Kidney glomerular epithelial cell (primary cell): ENCODE measurements at regions not wholly inside any gene's neighbourhood (a gene's known extent, or its start where the extent isn't known, plus 50 kb on each side); places are given as distances from the start of the nearest gene placed in this dataset.
"Not testable (repeated sequence)": the region's sequence is repeated elsewhere in the genome, so short reads cannot be mapped to it uniquely, and the experiment has no call there.

Source experiments
- DNase-seq: peaks from one replicate; lab custom pipeline; 2025; lab: John Stamatoyannopoulos, UW

DNA sequence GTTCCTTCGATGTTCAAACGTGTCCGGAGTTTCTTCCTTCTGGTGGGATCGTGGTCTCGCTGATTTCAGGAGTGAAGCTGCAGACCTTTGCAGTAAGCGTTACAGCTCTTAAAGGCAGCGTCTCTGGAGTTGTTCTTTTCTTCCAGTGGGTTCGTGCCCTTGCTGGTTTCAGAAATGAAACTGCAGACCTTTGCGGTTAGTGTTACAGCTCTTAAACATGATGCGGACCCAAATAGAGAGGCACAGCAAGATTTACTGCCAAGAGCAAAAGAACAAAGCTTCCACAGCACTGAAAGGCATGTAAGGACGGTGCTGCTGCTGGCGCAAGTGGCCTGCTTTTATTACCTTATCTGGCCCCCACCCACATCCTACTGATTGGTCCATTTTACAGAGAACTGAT is 931.4 kb downstream of the IPMK start:
- DNase-seq: no peak

- no peak for DNase-seq
Observed at GRCh38 chr10:57334523-57334922, 933.2 kb downstream of the IPMK start.

DNA sequence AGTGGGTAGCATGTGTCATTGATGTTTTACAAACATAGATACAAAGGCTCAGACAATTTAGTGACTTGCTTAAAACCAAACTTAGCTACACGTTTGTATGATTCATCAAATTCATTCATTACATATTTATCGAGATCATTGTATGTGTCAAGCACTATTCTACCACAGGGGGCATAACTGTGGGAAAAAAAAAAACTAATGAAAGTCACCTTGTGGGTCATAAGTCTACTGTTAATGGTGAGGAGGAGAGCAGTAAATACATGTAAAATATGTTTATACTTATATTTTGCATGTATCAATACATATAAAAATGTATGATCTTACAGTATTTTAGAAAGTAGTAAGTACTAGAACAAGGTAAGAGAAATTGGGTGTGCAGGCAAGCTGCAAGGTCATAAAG is 933.8 kb downstream of the IPMK start:
- DNase-seq: no peak

DNA sequence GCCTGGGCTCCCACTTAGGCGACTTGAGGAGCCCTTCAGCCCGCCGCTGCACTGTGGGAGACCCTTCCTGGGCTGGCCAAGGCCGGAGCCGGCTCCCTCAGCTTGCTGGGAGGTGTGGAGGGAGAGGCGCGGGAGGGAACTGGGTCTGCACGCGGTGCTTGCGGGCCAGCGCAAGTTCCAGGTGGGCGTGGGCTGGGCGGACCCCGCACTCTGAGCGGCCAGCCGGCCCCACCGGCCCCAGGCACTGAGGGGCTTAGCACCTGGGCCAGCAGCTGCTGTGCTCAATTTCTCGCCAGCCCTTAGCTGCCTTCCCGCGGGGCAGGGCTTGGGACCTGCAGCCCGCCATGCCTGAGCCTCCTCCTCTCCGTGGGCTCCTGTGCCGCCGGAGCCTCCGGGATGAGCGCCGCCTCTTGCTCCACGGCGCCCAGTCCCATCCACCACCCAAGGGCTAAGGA is 946.3 kb downstream of the IPMK start:
- not testable (repeated sequence) for DNase-seq

GRCh38 chr10:57320416-57320815 is 947.3 kb downstream of the IPMK start:
- DNase-seq: no peak

GRCh38 chr10:57314046-57314445 is 953.0 kb upstream of the ZWINT start:
- DNase-seq: no peak

- DNase-seq: no peak
Observed at GRCh38 chr10:57303566-57303965, 942.5 kb upstream of the ZWINT start.

- no peak for DNase-seq
Observed at GRCh38 chr10:57300718-57301117, 939.7 kb upstream of the ZWINT start.

GRCh38 chr10:57294698-57295097 is 933.6 kb upstream of the ZWINT start:
- DNase-seq: no peak

GRCh38 chr10:57288754-57289153 is 927.7 kb upstream of the ZWINT start:
- DNase-seq: no peak

DNA sequence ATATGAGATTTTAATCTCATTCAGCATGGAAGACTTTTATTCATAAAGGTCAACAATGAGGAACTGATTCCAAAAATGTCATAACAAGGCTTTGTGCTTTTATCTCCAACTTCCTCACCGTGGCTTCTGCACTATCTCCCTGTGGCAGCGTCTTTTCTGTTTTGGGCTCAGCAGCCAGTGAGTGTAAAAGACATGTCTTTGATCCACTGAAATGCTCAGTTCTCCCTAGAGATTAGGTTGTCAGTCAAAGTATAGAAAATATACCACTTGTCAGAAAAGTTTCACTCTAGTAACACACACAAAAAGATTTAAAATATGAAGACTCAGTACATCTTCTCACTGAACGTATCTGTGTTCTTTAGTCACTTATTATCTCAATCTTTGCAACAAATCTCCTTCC is 901.8 kb upstream of the ZWINT start:
- DNase-seq: no peak

DNA sequence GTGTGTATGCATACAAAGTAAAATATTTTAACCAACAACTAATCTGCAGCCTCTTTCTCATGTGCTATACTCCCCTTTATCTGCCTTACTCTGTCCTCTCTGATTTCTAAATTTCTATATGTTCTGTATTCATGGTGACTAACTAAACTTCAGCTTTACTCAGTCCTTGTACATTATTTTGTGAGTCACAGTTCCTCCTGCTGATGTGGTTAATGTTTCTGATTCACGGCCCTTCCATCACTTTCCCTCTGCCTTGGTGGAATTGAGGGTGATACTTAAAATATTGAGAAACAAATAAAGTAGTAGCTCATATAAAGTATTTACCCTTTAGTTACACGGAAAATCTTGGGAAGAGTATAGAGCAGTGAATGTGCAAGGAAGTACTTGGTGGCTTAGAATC is 899.1 kb upstream of the ZWINT start:
- no peak for DNase-seq

DNA sequence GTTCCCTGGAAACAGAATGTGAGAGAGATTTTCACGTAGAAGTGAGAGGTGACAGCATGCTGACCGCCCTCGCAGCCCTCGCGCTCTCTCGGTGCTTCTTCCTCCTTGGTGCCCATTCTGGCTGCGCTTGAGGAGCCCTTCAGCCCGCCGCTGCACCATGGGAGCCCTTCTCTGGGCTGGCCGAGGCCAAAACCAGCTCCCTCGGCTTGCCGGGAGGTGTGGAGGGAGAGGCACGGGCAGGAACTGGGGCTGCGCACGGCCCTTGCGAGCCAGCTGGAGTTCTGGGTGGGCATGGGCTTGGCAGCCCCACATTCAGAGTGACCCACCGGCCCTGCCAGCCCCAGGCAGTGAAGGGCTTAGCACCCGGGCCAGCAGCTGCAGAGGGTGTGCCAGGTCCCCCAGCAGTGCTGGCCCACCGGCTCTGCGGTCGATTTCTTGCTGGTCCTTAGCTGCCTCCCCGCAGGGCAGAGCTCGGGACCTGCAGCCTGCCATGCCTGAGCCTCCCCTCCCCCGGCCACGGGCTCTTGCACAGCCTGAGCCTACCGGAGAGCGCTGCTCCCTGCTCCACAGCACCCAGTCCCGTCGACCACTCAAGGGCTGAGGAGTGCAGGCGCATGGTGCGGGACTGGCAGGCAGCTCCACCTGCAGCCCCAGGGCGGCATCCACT is 888.7 kb upstream of the ZWINT start:
- no peak for DNase-seq

GRCh38 chr10:57247271-57247670 is 886.2 kb upstream of the ZWINT start:
- no peak for DNase-seq

GRCh38 chr10:57225920-57226319 is 864.9 kb upstream of the ZWINT start:
- DNase-seq: no peak

- DNase-seq: no peak
Observed at GRCh38 chr10:57224811-57225210, 863.8 kb upstream of the ZWINT start.

GRCh38 chr10:57222603-57223002 is 861.5 kb upstream of the ZWINT start:
- DNase-seq: no peak

- DNase-seq: no peak
Observed at GRCh38 chr10:57222129-57222528, 861.1 kb upstream of the ZWINT start.

- no peak for DNase-seq
Observed at GRCh38 chr10:57221674-57222073, 860.6 kb upstream of the ZWINT start.

- DNase-seq: no peak
Observed at GRCh38 chr10:57218382-57218781, 857.3 kb upstream of the ZWINT start.

- no peak for DNase-seq
Observed at GRCh38 chr10:57202356-57202755, 841.3 kb upstream of the ZWINT start.

DNA sequence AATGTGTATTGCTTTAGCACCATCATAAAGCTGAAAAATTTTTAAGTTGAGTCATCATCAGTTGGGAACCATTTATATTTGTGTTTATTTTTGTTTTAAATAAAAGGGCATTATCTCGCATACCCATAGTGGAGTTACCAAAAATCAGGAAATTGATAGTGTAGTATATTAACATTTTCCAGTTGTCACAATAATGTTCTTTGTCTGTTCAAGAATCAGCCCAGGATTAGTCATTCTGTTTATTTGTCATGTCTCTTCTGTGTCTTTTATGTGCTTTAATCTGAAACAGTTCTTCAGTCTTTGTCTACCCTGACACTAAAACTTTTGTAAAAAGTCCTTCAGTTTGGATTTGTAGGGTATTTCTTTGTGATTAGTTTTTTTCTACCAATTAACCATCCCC is 827.8 kb upstream of the ZWINT start:
- no peak for DNase-seq

- no peak for DNase-seq
Observed at GRCh38 chr10:57186201-57186600, 825.1 kb upstream of the ZWINT start.

DNA sequence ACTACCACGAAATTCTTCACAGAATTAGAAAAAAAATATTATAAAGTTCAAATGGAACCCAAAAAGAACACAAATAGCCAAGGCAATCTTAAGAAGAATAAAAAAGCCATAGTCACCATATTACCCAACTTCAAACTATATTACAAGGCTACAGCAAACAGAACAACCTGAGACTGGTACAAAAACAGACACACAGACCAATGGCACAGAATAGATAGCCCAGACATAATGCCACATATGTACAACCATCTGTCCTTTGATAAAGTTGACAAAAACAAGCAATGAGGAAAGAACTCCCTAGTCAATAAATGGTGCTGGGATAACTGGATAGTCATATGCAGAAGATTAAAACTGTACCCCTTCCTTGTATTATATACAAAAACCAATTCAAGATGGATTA is 808.5 kb upstream of the ZWINT start:
- no peak for DNase-seq
